ENCODE measurements at regions not wholly inside any gene's neighbourhood (a gene's known extent, or its start where the extent isn't known, plus 50 kb on each side); places are given as distances from the start of the nearest gene placed in this dataset.

- TF ChIP-seq JUND (IDR thresholded peaks at IDR 0.05; ENCODE audit: borderline replicate concordance, low read depth, low read length) (peak; percentile 70), JUND (tag; IDR thresholded peaks at IDR 0.05; ENCODE audit: borderline replicate concordance, low read depth, low read length) (peak; percentile 48; the same call in 1 of the 3 replicates), TFAM (CRISPR knock-in tag; conservative IDR thresholded peaks at IDR 0.05) (no peak), ARID1B (IDR thresholded peaks at IDR 0.05) (peak; percentile 11; the same call in 1 of the 2 replicates), SMAD3 (CRISPR knock-in tag; conservative IDR thresholded peaks at IDR 0.05) (no peak), ZBTB5 (IDR thresholded peaks at IDR 0.05) (no peak), ZNF551 (CRISPR knock-in tag; IDR thresholded peaks at IDR 0.05) (no peak), FOXA3 (CRISPR knock-in tag; conservative IDR thresholded peaks at IDR 0.05 in 1 of 2, IDR thresholded peaks at IDR 0.05 in 1 of 2) (peak in 1 of 2 experiments; percentile 79; a peak in 2 of 4 replicates), MEF2D (tag; conservative IDR thresholded peaks at IDR 0.05; ENCODE audit: low read depth) (no peak), E2F1 (CRISPR knock-in tag; IDR thresholded peaks at IDR 0.05) (no peak), CTCF (IDR thresholded peaks at IDR 0.05 in 2 of 3, conservative IDR thresholded peaks at IDR 0.05 in 1 of 3; ENCODE audit: insufficient read depth in 2 of 3, low read depth in 1 of 3, low read length in 3 of 3) (no peak), SREBF2 (CRISPR knock-in tag; IDR thresholded peaks at IDR 0.05) (no peak), ZNF408 (CRISPR knock-in tag; IDR thresholded peaks at IDR 0.05; ENCODE audit: low read depth) (no peak), GABPB1 (CRISPR knock-in tag; IDR thresholded peaks at IDR 0.05) (no peak), ZNF75A (CRISPR knock-in tag; IDR thresholded peaks at IDR 0.05) (no peak), ZNF24 (IDR thresholded peaks at IDR 0.05) (no peak), ZNF165 (CRISPR knock-in tag; IDR thresholded peaks at IDR 0.05; ENCODE audit: borderline replicate concordance) (no peak), TOE1 (IDR thresholded peaks at IDR 0.05; ENCODE audit: borderline replicate concordance) (no peak), TOE1 (CRISPR knock-in tag; IDR thresholded peaks at IDR 0.05; ENCODE audit: borderline replicate concordance, low read depth) (no peak), ZNF584 (CRISPR knock-in tag; IDR thresholded peaks at IDR 0.05; ENCODE audit: low read depth) (peak; percentile 82)
Observed at GRCh38 chrX:65601530-65602220, 65.8 kb upstream of the MSN start (continued).
